SK-N-SH treated with all-trans-retinoic acid at 6 μM for 48 hours (cell line): ENCODE measurements at regions not wholly inside any gene's neighbourhood (a gene's known extent, or its start where the extent isn't known, plus 50 kb on each side); places are given as distances from the start of the nearest gene placed in this dataset.

Source experiments
- ATAC-seq: fragments of 200-7000 bp; cut with Tn5 transposase; 3 replicates; pipeline ENCODE4 v1.9.1; 2020; ENCODE audit warnings: mild to moderate bottlenecking, moderate library complexity
- ARNTL ChIP-seq: fragments of 450-650 bp; formaldehyde crosslinking; IDR thresholded peaks from 2 replicates; pipeline ENCODE4 v1.5.0; 2020; ENCODE audit warnings: low read depth, mild to moderate bottlenecking, moderate library complexity, borderline replicate concordance
- BACH2 ChIP-seq: fragments of 250-450 bp; sonication (Bioruptor Pico); IDR thresholded peaks from 2 replicates; pipeline ENCODE4 v1.9.0; 2021; ENCODE audit warnings: mild to moderate bottlenecking, borderline replicate concordance
- CSDC2 ChIP-seq: fragments of 250-450 bp; sonication (Bioruptor Pico); IDR thresholded peaks from 2 replicates; pipeline ENCODE4 v1.5.0; 2020; ENCODE audit warnings: mild to moderate bottlenecking, moderate library complexity
- ESRRG ChIP-seq: fragments of 250-450 bp; sonication (Bioruptor Pico); IDR thresholded peaks from 2 replicates; pipeline ENCODE4 v1.6.1; 2021; ENCODE audit warnings: mild to moderate bottlenecking
- GLIS3 ChIP-seq: fragments of 250-450 bp; sonication (Bioruptor Pico); IDR thresholded peaks from 2 replicates; pipeline ENCODE4 v1.5.0; 2020; ENCODE audit warnings: mild to moderate bottlenecking, moderate library complexity
- ISL1 ChIP-seq: fragments of 250-450 bp; sonication (Bioruptor Pico); IDR thresholded peaks from 2 replicates; pipeline ENCODE4 v2.1.2; 2022; ENCODE audit warnings: mild to moderate bottlenecking, moderate library complexity
- OSR1 ChIP-seq: fragments of 250-450 bp; sonication (Bioruptor Pico); IDR thresholded peaks from 2 replicates; pipeline ENCODE4 v1.8.0; 2022; ENCODE audit warnings: moderate library complexity, mild to moderate bottlenecking, inconsistent platforms
- PATZ1 ChIP-seq: fragments of 250-450 bp; sonication (Bioruptor Pico); IDR thresholded peaks from 2 replicates; pipeline ENCODE4 v1.8.0; 2020; ENCODE audit warnings: mild to moderate bottlenecking, moderate library complexity, borderline replicate concordance
- POU6F1 ChIP-seq: fragments of 250-450 bp; sonication (Bioruptor Pico); IDR thresholded peaks from 2 replicates; pipeline ENCODE4 v1.8.0; 2021; ENCODE audit warnings: low read depth, mild to moderate bottlenecking, moderate library complexity, borderline replicate concordance
- PPARA ChIP-seq: fragments of 250-450 bp; sonication (Bioruptor Pico); IDR thresholded peaks from 2 replicates; pipeline ENCODE4 v1.5.0; 2020; ENCODE audit warnings: mild to moderate bottlenecking, borderline replicate concordance
- RARB ChIP-seq: fragments of 250-450 bp; sonication (Bioruptor Pico); IDR thresholded peaks from 2 replicates; pipeline ENCODE4 v1.8.0; 2021; ENCODE audit warnings: mild to moderate bottlenecking, moderate library complexity
- SNAI2 ChIP-seq: fragments of 250-450 bp; sonication (Bioruptor Pico); IDR thresholded peaks from 2 replicates; pipeline ENCODE4 v1.5.0; 2020; ENCODE audit warnings: mild to moderate bottlenecking, moderate library complexity
- TCF4 ChIP-seq: fragments of 250-450 bp; sonication (Bioruptor Pico); IDR thresholded peaks from 2 replicates; pipeline ENCODE4 v1.8.0; 2021; ENCODE audit warnings: mild to moderate bottlenecking, moderate library complexity, borderline replicate concordance
- TOX ChIP-seq: fragments of 250-450 bp; sonication (Bioruptor Pico); IDR thresholded peaks from 2 replicates; pipeline ENCODE4 v1.8.0; 2021; ENCODE audit warnings: mild to moderate bottlenecking, moderate library complexity, borderline replicate concordance
- ZFP3 ChIP-seq: fragments of 250-450 bp; sonication (Bioruptor Pico); IDR thresholded peaks from 2 replicates; pipeline ENCODE4 v1.5.0; 2020; ENCODE audit warnings: mild to moderate bottlenecking, moderate library complexity
- ZFP30 ChIP-seq: fragments of 450-650 bp; formaldehyde crosslinking; IDR thresholded peaks from 2 replicates; pipeline ENCODE4 v1.5.0; 2022; ENCODE audit warnings: mild to moderate bottlenecking, moderate library complexity
- ZNF565 ChIP-seq: fragments of 450-650 bp; formaldehyde crosslinking; conservative IDR thresholded peaks from 2 replicates; pipeline ENCODE4 v1.5.0; 2020; ENCODE audit warnings: low read depth, mild to moderate bottlenecking, moderate library complexity
- ZNF70 ChIP-seq: fragments of 450-650 bp; formaldehyde crosslinking; IDR thresholded peaks from 2 replicates; pipeline ENCODE4 v1.5.0; 2020; ENCODE audit warnings: mild to moderate bottlenecking, moderate library complexity
- ZNF8 ChIP-seq: fragments of 450-650 bp; formaldehyde crosslinking; IDR thresholded peaks from 2 replicates; pipeline ENCODE4 v1.5.0; 2020; ENCODE audit warnings: mild to moderate bottlenecking, moderate library complexity
- TF ChIP-seq, protein P1 (sequence below): fragments of 250-450 bp; sonication (Bioruptor Pico); IDR thresholded peaks from 2 replicates; pipeline ENCODE4 v1.5.0; 2020; ENCODE audit warnings: mild to moderate bottlenecking, moderate library complexity
- TF ChIP-seq, protein P2 (sequence below): fragments of 250-450 bp; sonication (Bioruptor Pico); IDR thresholded peaks from 2 replicates; pipeline ENCODE4 v1.5.1; 2021; ENCODE audit warnings: mild to moderate bottlenecking, moderate library complexity
- TF ChIP-seq, protein P3 (sequence below): fragments of 250-450 bp; sonication (Bioruptor Pico); IDR thresholded peaks from 2 replicates; pipeline ENCODE4 v1.5.1; 2020; ENCODE audit warnings: low read depth, mild to moderate bottlenecking, moderate library complexity

DNA sequence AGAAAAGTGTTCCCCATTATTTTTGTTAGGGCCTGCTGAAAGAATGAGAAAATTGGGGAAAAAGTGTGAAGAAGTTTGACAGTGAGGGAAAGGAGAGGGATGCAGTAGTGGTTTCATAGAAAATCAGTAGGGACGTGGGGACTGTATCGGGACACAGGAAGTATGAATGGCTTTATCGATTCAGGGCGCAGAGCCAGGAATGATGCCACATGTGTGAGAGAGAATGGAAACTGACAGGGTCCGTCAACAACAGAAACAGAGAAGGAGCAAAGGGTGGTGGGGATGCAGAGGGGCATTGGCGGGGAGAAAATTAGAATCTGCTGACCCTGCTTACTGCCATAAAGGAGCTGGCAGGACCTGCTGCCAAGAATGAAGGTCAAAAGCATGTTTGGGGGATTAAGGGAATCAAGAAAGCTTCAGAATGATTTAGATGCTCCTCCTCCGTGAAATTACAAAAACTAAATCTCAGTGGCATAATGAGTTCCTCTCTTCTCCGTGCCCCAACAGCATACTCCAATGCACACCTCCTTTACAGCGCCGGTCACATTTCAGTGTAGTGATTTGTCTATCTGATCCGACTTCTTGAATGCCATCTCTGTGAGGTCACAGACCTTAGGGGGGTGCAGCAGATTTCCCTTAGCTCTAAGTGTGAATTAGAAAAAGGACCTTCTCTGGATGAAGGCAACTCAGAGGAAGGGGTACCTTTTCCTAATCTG lies 92.6 kb downstream of the EMP1 start:
- ATAC-seq, result no peak
- no peak for TF ChIP-seq ESRRG (CRISPR knock-in tag)
- TF ChIP-seq, protein P1, sequence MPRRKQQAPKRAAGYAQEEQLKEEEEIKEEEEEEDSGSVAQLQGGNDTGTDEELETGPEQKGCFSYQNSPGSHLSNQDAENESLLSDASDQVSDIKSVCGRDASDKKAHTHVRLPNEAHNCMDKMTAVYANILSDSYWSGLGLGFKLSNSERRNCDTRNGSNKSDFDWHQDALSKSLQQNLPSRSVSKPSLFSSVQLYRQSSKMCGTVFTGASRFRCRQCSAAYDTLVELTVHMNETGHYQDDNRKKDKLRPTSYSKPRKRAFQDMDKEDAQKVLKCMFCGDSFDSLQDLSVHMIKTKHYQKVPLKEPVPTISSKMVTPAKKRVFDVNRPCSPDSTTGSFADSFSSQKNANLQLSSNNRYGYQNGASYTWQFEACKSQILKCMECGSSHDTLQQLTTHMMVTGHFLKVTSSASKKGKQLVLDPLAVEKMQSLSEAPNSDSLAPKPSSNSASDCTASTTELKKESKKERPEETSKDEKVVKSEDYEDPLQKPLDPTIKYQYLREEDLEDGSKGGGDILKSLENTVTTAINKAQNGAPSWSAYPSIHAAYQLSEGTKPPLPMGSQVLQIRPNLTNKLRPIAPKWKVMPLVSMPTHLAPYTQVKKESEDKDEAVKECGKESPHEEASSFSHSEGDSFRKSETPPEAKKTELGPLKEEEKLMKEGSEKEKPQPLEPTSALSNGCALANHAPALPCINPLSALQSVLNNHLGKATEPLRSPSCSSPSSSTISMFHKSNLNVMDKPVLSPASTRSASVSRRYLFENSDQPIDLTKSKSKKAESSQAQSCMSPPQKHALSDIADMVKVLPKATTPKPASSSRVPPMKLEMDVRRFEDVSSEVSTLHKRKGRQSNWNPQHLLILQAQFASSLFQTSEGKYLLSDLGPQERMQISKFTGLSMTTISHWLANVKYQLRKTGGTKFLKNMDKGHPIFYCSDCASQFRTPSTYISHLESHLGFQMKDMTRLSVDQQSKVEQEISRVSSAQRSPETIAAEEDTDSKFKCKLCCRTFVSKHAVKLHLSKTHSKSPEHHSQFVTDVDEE (CRISPR knock-in tag), result no peak

DNA sequence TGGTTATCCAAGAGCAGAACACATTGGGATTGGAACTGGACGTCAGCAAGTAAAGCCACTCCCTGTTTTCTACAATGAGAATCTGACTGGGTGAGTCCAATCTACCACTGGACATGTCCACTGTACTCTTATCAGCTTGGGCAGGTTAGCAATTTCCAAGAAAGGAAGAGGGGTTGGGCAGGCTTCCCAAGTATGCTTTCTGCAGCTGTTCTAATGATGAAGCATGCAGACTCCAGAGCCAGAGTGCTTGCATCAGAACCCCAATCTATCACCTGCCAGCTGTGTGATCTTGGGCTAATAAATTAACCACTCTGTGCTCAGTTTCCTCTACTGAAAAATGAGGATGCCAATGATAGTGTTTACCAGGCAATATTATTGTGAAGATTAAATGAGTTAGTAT lies 92.0 kb downstream of the EMP1 start:
- TF ChIP-seq, protein P1 (CRISPR knock-in tag), result no peak
- TF ChIP-seq GLIS3 (CRISPR knock-in tag) (no peak), PPARA (CRISPR knock-in tag) (no peak), ZFP3 (no peak), POU6F1 (CRISPR knock-in tag) (no peak), BACH2 (CRISPR knock-in tag) (no peak), ARNTL (CRISPR knock-in tag) (no peak), SNAI2 (CRISPR knock-in tag) (no peak), ZFP30 (no peak), PATZ1 (CRISPR knock-in tag) (no peak), ZNF565 (CRISPR knock-in tag) (no peak), ESRRG (CRISPR knock-in tag) (no peak), TOX (CRISPR knock-in tag) (no peak), ISL1 (CRISPR knock-in tag) (no peak), ZNF70 (CRISPR knock-in tag) (no peak), RARB (CRISPR knock-in tag) (no peak)
- TF ChIP-seq, protein P2, sequence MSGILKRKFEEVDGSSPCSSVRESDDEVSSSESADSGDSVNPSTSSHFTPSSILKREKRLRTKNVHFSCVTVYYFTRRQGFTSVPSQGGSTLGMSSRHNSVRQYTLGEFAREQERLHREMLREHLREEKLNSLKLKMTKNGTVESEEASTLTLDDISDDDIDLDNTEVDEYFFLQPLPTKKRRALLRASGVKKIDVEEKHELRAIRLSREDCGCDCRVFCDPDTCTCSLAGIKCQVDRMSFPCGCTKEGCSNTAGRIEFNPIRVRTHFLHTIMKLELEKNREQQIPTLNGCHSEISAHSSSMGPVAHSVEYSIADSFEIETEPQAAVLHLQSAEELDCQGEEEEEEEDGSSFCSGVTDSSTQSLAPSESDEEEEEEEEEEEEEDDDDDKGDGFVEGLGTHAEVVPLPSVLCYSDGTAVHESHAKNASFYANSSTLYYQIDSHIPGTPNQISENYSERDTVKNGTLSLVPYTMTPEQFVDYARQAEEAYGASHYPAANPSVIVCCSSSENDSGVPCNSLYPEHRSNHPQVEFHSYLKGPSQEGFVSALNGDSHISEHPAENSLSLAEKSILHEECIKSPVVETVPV (CRISPR knock-in tag), result no peak
- TF ChIP-seq, all 23 proteins: peak for 0
- no peak for ATAC-seq

- ATAC-seq, result no peak
- TF ChIP-seq BACH2 (CRISPR knock-in tag), result no peak
- no peak for TF ChIP-seq ZFP3
- TF ChIP-seq, protein P3, sequence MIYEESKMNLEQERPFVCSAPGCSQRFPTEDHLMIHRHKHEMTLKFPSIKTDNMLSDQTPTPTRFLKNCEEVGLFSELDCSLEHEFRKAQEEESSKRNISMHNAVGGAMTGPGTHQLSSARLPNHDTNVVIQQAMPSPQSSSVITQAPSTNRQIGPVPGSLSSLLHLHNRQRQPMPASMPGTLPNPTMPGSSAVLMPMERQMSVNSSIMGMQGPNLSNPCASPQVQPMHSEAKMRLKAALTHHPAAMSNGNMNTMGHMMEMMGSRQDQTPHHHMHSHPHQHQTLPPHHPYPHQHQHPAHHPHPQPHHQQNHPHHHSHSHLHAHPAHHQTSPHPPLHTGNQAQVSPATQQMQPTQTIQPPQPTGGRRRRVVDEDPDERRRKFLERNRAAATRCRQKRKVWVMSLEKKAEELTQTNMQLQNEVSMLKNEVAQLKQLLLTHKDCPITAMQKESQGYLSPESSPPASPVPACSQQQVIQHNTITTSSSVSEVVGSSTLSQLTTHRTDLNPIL (CRISPR knock-in tag), result no peak
- no peak for TF ChIP-seq CSDC2 (CRISPR knock-in tag)
- no peak for TF ChIP-seq ISL1 (CRISPR knock-in tag)
- TF ChIP-seq GLIS3 (CRISPR knock-in tag), result no peak
- TF ChIP-seq, protein P1 (CRISPR knock-in tag), result no peak
- no peak for TF ChIP-seq OSR1 (CRISPR knock-in tag)
- TF ChIP-seq ESRRG (CRISPR knock-in tag), result no peak
- no peak for TF ChIP-seq ZNF8 (CRISPR knock-in tag)
- TF ChIP-seq SNAI2 (CRISPR knock-in tag), result no peak
- no peak for TF ChIP-seq TCF4 (CRISPR knock-in tag)
These were observed 87.3 kb downstream of the EMP1 start for GRCh38 chr12:13283867-13284266.
